ENCODE measurements at regions not wholly inside any gene's neighbourhood (a gene's known extent, or its start where the extent isn't known, plus 50 kb on each side); places are given as distances from the start of the nearest gene placed in this dataset.

DNA sequence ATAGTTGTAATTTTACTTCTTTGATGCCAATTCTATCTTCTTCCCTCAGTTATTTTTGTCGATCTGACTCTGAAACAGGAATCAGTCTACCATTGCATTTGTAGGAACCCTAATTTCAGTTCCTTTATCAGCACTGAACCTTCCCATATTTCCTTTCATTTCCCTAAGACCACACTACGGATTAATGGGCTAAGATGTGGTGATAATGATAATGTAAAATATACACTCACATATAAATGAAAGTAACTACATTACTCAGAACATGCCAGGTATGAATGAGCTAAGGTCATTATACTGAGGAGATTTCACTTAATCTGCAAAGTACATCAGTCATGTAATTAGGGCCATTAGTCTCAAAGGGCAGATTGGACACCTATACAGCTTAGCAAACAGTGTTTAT is 60.2 kb upstream of the RFC3 start:
- TF ChIP-seq YY1 (IDR thresholded peaks at IDR 0.05; ENCODE audit: insufficient read depth, insufficient read length) (no peak), ZNF274 (IDR thresholded peaks at IDR 0.05; ENCODE audit: low read depth, low read length) (no peak), SUZ12 (IDR thresholded peaks at IDR 0.05; ENCODE audit: extremely low read depth, insufficient read depth, insufficient read length) (no peak)
- Histone ChIP-seq H3K9ac (ENCODE audit: insufficient read length, low read depth) (no peak overlapping the region), H3K27me3 (ENCODE audit: insufficient read depth, insufficient read length) (no peaks in the 10 kb centered on the region), H3K4me1 (ENCODE audit: insufficient read depth, insufficient read length) (no peaks in the 10 kb centered on the region), H3K9me3 (ENCODE audit: insufficient read depth, low read length) (no peaks in the 10 kb centered on the region), H3K36me3 (ENCODE audit: insufficient read depth, insufficient read length, low read length) (no peaks in the 10 kb centered on the region), H3K4me3 (ENCODE audit: insufficient read length, low read depth) (no peak overlapping the region)
- DNase-seq (ENCODE audit: low read depth, low spot score): no peak

GRCh38 chr13:33758113-33758512 is 59.8 kb upstream of the RFC3 start:
- Histone ChIP-seq H3K4me3 (ENCODE audit: insufficient read length, low read depth) (no peak overlapping the region), H3K9ac (ENCODE audit: insufficient read length, low read depth) (no peak overlapping the region), H3K27me3 (ENCODE audit: insufficient read depth, insufficient read length) (no peaks in the 10 kb centered on the region), H3K9me3 (ENCODE audit: insufficient read depth, low read length) (no peaks in the 10 kb centered on the region), H3K36me3 (ENCODE audit: insufficient read depth, insufficient read length, low read length) (no peaks in the 10 kb centered on the region), H3K4me1 (ENCODE audit: insufficient read depth, insufficient read length) (no peaks in the 10 kb centered on the region)
- DNase-seq (ENCODE audit: low read depth, low spot score): no peak
- no peak for TF ChIP-seq ZNF274 (IDR thresholded peaks at IDR 0.05; ENCODE audit: low read depth, low read length)
- no peak for TF ChIP-seq SUZ12 (IDR thresholded peaks at IDR 0.05; ENCODE audit: extremely low read depth, insufficient read depth, insufficient read length)
- no peak for TF ChIP-seq YY1 (IDR thresholded peaks at IDR 0.05; ENCODE audit: insufficient read depth, insufficient read length)

GRCh38 chr13:33761740-33762139 is 56.2 kb upstream of the RFC3 start:
- H3K9me3 ChIP-seq (ENCODE audit: insufficient read depth, low read length): no peaks in the 10 kb centered on the region
- no peaks in the 10 kb centered on the region for H3K36me3 ChIP-seq (ENCODE audit: insufficient read depth, insufficient read length, low read length)
- DNase-seq (ENCODE audit: low read depth, low spot score): no peak
- no peak overlapping the region for H3K4me3 ChIP-seq (ENCODE audit: insufficient read length, low read depth)
- no peak for TF ChIP-seq YY1 (IDR thresholded peaks at IDR 0.05; ENCODE audit: insufficient read depth, insufficient read length)
- TF ChIP-seq ZNF274 (IDR thresholded peaks at IDR 0.05; ENCODE audit: low read depth, low read length): no peak
- no peak for TF ChIP-seq SUZ12 (IDR thresholded peaks at IDR 0.05; ENCODE audit: extremely low read depth, insufficient read depth, insufficient read length)
- H3K9ac ChIP-seq (ENCODE audit: insufficient read length, low read depth): no peak overlapping the region
- H3K4me1 ChIP-seq (ENCODE audit: insufficient read depth, insufficient read length): no peaks in the 10 kb centered on the region
- no peaks in the 10 kb centered on the region for H3K27me3 ChIP-seq (ENCODE audit: insufficient read depth, insufficient read length)

DNA sequence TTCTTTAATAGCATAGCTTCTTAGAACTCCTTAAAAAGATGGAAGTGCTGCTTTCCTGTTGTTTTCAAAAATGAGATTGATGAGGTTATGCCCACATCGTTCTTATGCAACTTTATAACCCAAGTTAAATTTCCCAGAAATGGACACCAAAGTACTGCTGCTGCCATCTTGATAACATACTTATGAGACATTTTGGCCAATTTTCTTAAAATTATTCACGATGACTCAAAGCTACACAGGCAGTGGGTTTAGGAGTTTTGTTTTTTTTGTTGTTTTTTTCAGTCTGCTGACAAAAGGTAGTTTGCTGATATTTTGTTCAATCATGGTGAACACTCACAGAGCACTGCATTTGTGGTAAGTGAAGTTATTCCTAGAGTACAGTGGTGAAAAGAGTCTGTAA is 54.9 kb upstream of the RFC3 start:
- Histone ChIP-seq H3K9ac (ENCODE audit: insufficient read length, low read depth) (no peak overlapping the region), H3K9me3 (ENCODE audit: insufficient read depth, low read length) (no peaks in the 10 kb centered on the region), H3K4me1 (ENCODE audit: insufficient read depth, insufficient read length) (no peaks in the 10 kb centered on the region), H3K4me3 (ENCODE audit: insufficient read length, low read depth) (no peak overlapping the region), H3K36me3 (ENCODE audit: insufficient read depth, insufficient read length, low read length) (no peaks in the 10 kb centered on the region), H3K27me3 (ENCODE audit: insufficient read depth, insufficient read length) (no peaks in the 10 kb centered on the region)
- TF ChIP-seq YY1 (IDR thresholded peaks at IDR 0.05; ENCODE audit: insufficient read depth, insufficient read length): no peak
- no peak for TF ChIP-seq SUZ12 (IDR thresholded peaks at IDR 0.05; ENCODE audit: extremely low read depth, insufficient read depth, insufficient read length)
- TF ChIP-seq ZNF274 (IDR thresholded peaks at IDR 0.05; ENCODE audit: low read depth, low read length): no peak
- no peak for DNase-seq (ENCODE audit: low read depth, low spot score)

- no peaks in the 10 kb centered on the region for H3K27me3 ChIP-seq (ENCODE audit: insufficient read depth, insufficient read length)
- no peak overlapping the region for H3K4me3 ChIP-seq (ENCODE audit: insufficient read length, low read depth)
- no peak for DNase-seq (ENCODE audit: low read depth, low spot score)
- H3K36me3 ChIP-seq (ENCODE audit: insufficient read depth, insufficient read length, low read length): no peaks in the 10 kb centered on the region
- H3K9me3 ChIP-seq (ENCODE audit: insufficient read depth, low read length): no peaks in the 10 kb centered on the region
- H3K4me1 ChIP-seq (ENCODE audit: insufficient read depth, insufficient read length): no peaks in the 10 kb centered on the region
- no peak overlapping the region for H3K9ac ChIP-seq (ENCODE audit: insufficient read length, low read depth)
- TF ChIP-seq YY1 (IDR thresholded peaks at IDR 0.05; ENCODE audit: insufficient read depth, insufficient read length) (no peak), ZNF274 (IDR thresholded peaks at IDR 0.05; ENCODE audit: low read depth, low read length) (no peak), SUZ12 (IDR thresholded peaks at IDR 0.05; ENCODE audit: extremely low read depth, insufficient read depth, insufficient read length) (no peak)
These were observed 53.2 kb upstream of the RFC3 start for GRCh38 chr13:33764716-33765115.

GRCh38 chr13:33766329-33767123 is 51.4 kb upstream of the RFC3 start:
- Histone ChIP-seq H3K9me3 (ENCODE audit: insufficient read depth, low read length) (no peaks in the 10 kb centered on the region), H3K4me1 (ENCODE audit: insufficient read depth, insufficient read length) (no peaks in the 10 kb centered on the region), H3K9ac (ENCODE audit: insufficient read length, low read depth) (no peak overlapping the region), H3K4me3 (ENCODE audit: insufficient read length, low read depth) (no peak overlapping the region), H3K27me3 (ENCODE audit: insufficient read depth, insufficient read length) (no peaks in the 10 kb centered on the region), H3K36me3 (ENCODE audit: insufficient read depth, insufficient read length, low read length) (no peaks in the 10 kb centered on the region)
- no peak for DNase-seq (ENCODE audit: low read depth, low spot score)
- TF ChIP-seq ZNF274 (IDR thresholded peaks at IDR 0.05; ENCODE audit: low read depth, low read length) (no peak), YY1 (IDR thresholded peaks at IDR 0.05; ENCODE audit: insufficient read depth, insufficient read length) (no peak), SUZ12 (IDR thresholded peaks at IDR 0.05; ENCODE audit: extremely low read depth, insufficient read depth, insufficient read length) (no peak)

GRCh38 chr13:33767140-33767539 is 50.8 kb upstream of the RFC3 start:
- TF ChIP-seq YY1 (IDR thresholded peaks at IDR 0.05; ENCODE audit: insufficient read depth, insufficient read length): no peak
- TF ChIP-seq SUZ12 (IDR thresholded peaks at IDR 0.05; ENCODE audit: extremely low read depth, insufficient read depth, insufficient read length): no peak
- no peak for TF ChIP-seq ZNF274 (IDR thresholded peaks at IDR 0.05; ENCODE audit: low read depth, low read length)
- Histone ChIP-seq H3K9me3 (ENCODE audit: insufficient read depth, low read length) (no peaks in the 10 kb centered on the region), H3K4me3 (ENCODE audit: insufficient read length, low read depth) (no peak overlapping the region), H3K36me3 (ENCODE audit: insufficient read depth, insufficient read length, low read length) (no peaks in the 10 kb centered on the region), H3K4me1 (ENCODE audit: insufficient read depth, insufficient read length) (no peaks in the 10 kb centered on the region), H3K9ac (ENCODE audit: insufficient read length, low read depth) (no peak overlapping the region), H3K27me3 (ENCODE audit: insufficient read depth, insufficient read length) (no peaks in the 10 kb centered on the region)
- no peak for DNase-seq (ENCODE audit: low read depth, low spot score)

Measured in NT2/D1 (cell line).